IMR-90 (cell line): ENCODE measurements at regions not wholly inside any gene's neighbourhood (a gene's known extent, or its start where the extent isn't known, plus 50 kb on each side); places are given as distances from the start of the nearest gene placed in this dataset.

ENCODE experiments used
- ATAC-seq: fragments of 200-7000 bp; cut with Tn5 transposase; 2 replicates; pipeline ENCODE4 v1.9.1; 2020; ENCODE audit warnings: low read depth, mild to moderate bottlenecking, moderate library complexity
- BruUV-seq: library from RNA; stranded (reverse); fragments of 400-500 nt; replicated peaks from 2 replicates; lab custom pipeline; 2021; lab: Mats Ljungman, UMichigan
- CTCF ChIA-PET: fragments of 300-600 bp; formaldehyde crosslinking; extraction: SDS; loops from one replicate; lab custom pipeline; 2021; ENCODE audit warnings: antibody characterized with exemption; lab: Yijun Ruan, JAX
- POLR2A ChIA-PET: fragments of 300-600 bp; sonication (Branson Sonifier 250); formaldehyde crosslinking; loops from one replicate; lab custom pipeline; 2022; ENCODE audit warnings: antibody characterized with exemption; ENCODE audit not compliant: unreplicated experiment; lab: Charles Lee
- DNase-seq: peaks from one replicate; pipeline ENCODE4 v3.0.0; 2013
- H2AFZ ChIP-seq: replicated peaks from 2 replicates; pipeline ENCODE3; 2013; ENCODE audit warnings: low read length, mild to moderate bottlenecking; ENCODE audit not compliant: poor library complexity
- H2AK5ac ChIP-seq: 2 replicates; pipeline ENCODE4 v1.6.1; 2013; ENCODE audit warnings: low read depth, low read length, inconsistent platforms
- H2AK9ac ChIP-seq: replicated peaks from 2 replicates; pipeline ENCODE3; 2013; ENCODE audit warnings: mild to moderate bottlenecking, low read depth, low read length, moderate library complexity; ENCODE audit not compliant: poor library complexity
- H2BK120ac ChIP-seq: 2 replicates; pipeline ENCODE4 v1.6.1; 2013; ENCODE audit warnings: low read depth, low read length, inconsistent platforms
- H2BK15ac ChIP-seq: 3 replicates; pipeline ENCODE4 v1.6.1; 2013; ENCODE audit warnings: low read depth, low read length, inconsistent platforms
- H2BK20ac ChIP-seq: 2 replicates; pipeline ENCODE4 v1.6.1; 2013; ENCODE audit warnings: low read depth, mild to moderate bottlenecking, inconsistent platforms, low read length, moderate library complexity
- H2BK5ac ChIP-seq: 2 replicates; pipeline ENCODE4 v1.6.1; 2013; ENCODE audit warnings: mild to moderate bottlenecking, low read depth, low read length, inconsistent platforms; ENCODE audit not compliant: poor library complexity, severe bottlenecking
- H3K14ac ChIP-seq: replicated peaks from 2 replicates; pipeline ENCODE4 v1.6.1; 2013; ENCODE audit warnings: low read depth, low read length, inconsistent platforms
- H3K18ac ChIP-seq: 2 replicates; pipeline ENCODE4 v1.6.1; 2013; ENCODE audit warnings: low read depth, low read length, control low read depth
- H3K23ac ChIP-seq: 2 replicates; pipeline ENCODE4 v1.6.1; 2013; ENCODE audit warnings: low read depth, low read length, inconsistent platforms
- H3K27ac ChIP-seq: 2 replicates; pipeline ENCODE4 v1.5.1; 2013; ENCODE audit warnings: mild to moderate bottlenecking, control low read depth, low read length; ENCODE audit not compliant: insufficient read depth
- H3K27me3 ChIP-seq: 2 replicates; pipeline ENCODE4 v1.6.1; 2013; ENCODE audit warnings: low read length; ENCODE audit not compliant: control insufficient read depth, insufficient read depth
- H3K36me3 ChIP-seq: 2 replicates; pipeline ENCODE4 v1.6.1; 2013; ENCODE audit warnings: low read length, mixed read lengths; ENCODE audit not compliant: control insufficient read depth, insufficient read depth
- H3K4ac ChIP-seq: 2 replicates; pipeline ENCODE4 v1.6.1; 2013; ENCODE audit warnings: low read depth, low read length, inconsistent platforms
- H3K4me1 ChIP-seq: 2 replicates; pipeline ENCODE4 v1.6.1; 2013; ENCODE audit warnings: low read length, mixed read lengths; ENCODE audit not compliant: control insufficient read depth, insufficient read depth
- H3K4me2 ChIP-seq: 2 replicates; pipeline ENCODE4 v1.6.1; 2013; ENCODE audit warnings: low read depth, mild to moderate bottlenecking, control low read depth, low read length, moderate library complexity
- H3K4me3 ChIP-seq: 2 replicates; pipeline ENCODE4 v1.5.1; 2013; ENCODE audit warnings: low read depth, mild to moderate bottlenecking, control low read depth, low read length, moderate library complexity; ENCODE audit not compliant: insufficient read depth
- H3K56ac ChIP-seq: 2 replicates; pipeline ENCODE4 v1.6.1; 2013; ENCODE audit warnings: low read length, inconsistent platforms; ENCODE audit not compliant: insufficient read depth; ENCODE audit errors: extremely low read depth
- H3K79me1 ChIP-seq, 2 experiments: 2 replicates each; pipeline ENCODE4 v1.6.1; 2013; ENCODE audit warnings: low read length in 2 of 2, inconsistent platforms in 1 of 2, low read depth in 1 of 2
- H3K9ac ChIP-seq: 2 replicates; pipeline ENCODE4 v1.6.1; 2013; ENCODE audit warnings: low read depth, low read length, control low read depth
- H3K9me1 ChIP-seq: 2 replicates; pipeline ENCODE4 v1.6.1; 2013; ENCODE audit warnings: low read length, inconsistent platforms; ENCODE audit not compliant: insufficient read depth
- H3K9me3 ChIP-seq: 2 replicates; pipeline ENCODE4 v1.6.1; 2013; ENCODE audit warnings: low read length; ENCODE audit not compliant: control insufficient read depth, insufficient read depth
- H4K20me1 ChIP-seq: 2 replicates; pipeline ENCODE4 v1.6.1; 2013; ENCODE audit warnings: low read length, inconsistent platforms; ENCODE audit not compliant: insufficient read depth
- H4K5ac ChIP-seq: 2 replicates; pipeline ENCODE4 v1.6.1; 2013; ENCODE audit warnings: mild to moderate bottlenecking, low read depth, low read length, control low read depth
- H4K8ac ChIP-seq, 2 experiments: 2 replicates each; pipeline ENCODE4 v1.6.1; 2013; ENCODE audit warnings: low read depth in 2 of 2, low read length in 2 of 2, control low read depth in 1 of 2, inconsistent platforms in 1 of 2
- H4K91ac ChIP-seq: 2 replicates; pipeline ENCODE4 v1.6.1; 2013; ENCODE audit warnings: low read depth, low read length, inconsistent platforms; ENCODE audit not compliant: insufficient read depth
- CHD1 ChIP-seq: IDR thresholded peaks from 2 replicates; pipeline ENCODE4 v1.6.1; 2012; ENCODE audit warnings: low read depth, low read length, improper control_type of control experiment
- NFE2L2 ChIP-seq: fragments of 150-350 bp; IDR thresholded peaks from 2 replicates; pipeline ENCODE4 v1.6.1; 2016; ENCODE audit warnings: low read depth, mild to moderate bottlenecking, low read length
- SMC3 ChIP-seq: fragments of 150-350 bp; IDR thresholded peaks from 2 replicates; pipeline ENCODE4 v1.6.1; 2016; ENCODE audit warnings: low read depth, mild to moderate bottlenecking, antibody characterized with exemption, low read length, moderate library complexity
- WGBS, 2 experiments: methylation state at CpG; one replicate each; pipeline versions ENCODE4 v1.1.5 to v1.1.7; 2013; ENCODE audit warnings: missing lambda C conversion rate in 2 of 2; ENCODE audit not compliant: insufficient read length in 1 of 2; ENCODE audit errors: extremely low coverage in 2 of 2; 5-methylcytosine and 5-hydroxymethylcytosine counted together
- dilution Hi-C: fragments of 300-500 bp; cut with HindIII; formaldehyde crosslinking; loops from one replicate; pipeline ENCODE4 v1.14.3; 2018; ENCODE audit warnings: low sequenced_read_pairs; ENCODE audit not compliant: unreplicated experiment
- in situ Hi-C: fragments of 300-500 bp; cut with MboI; formaldehyde crosslinking; loops from 3 replicates; pipeline ENCODE4 v1.14.3; 2019; ENCODE audit warnings: low sequenced_read_pairs, inconsistent platforms, mixed read lengths
- intact Hi-C: fragments of 100-400 bp; cut with micrococcal nuclease; formaldehyde crosslinking; loops from 2 replicates; pipeline ENCODE4 v1.10.0; 2022

- intact Hi-C loops, result no loop called here
- H3K56ac ChIP-seq, result no peak overlapping the region
- no peak for DNase-seq
- no peak for ATAC-seq
- dilution Hi-C loops, result no loop called here
- H3K4me1 ChIP-seq, result no peaks in the 10 kb centered on the region; the same call in 1 of the 2 replicates
- H4K91ac ChIP-seq, result no peak overlapping the region
- no peak for TF ChIP-seq NFE2L2
- TF ChIP-seq SMC3, result no peak
- TF ChIP-seq CHD1, result no peak
- H2AK9ac ChIP-seq, result no peak overlapping the region
- H3K9me3 ChIP-seq, result no peaks in the 10 kb centered on the region
- H2AFZ ChIP-seq, result no peak overlapping the region
- in situ Hi-C loops, result no loop called here
- no peak overlapping the region for H2AK5ac ChIP-seq
- H3K4me2 ChIP-seq, result no peak overlapping the region
- ChIA-PET POLR2A (no interaction called here), CTCF (no interaction called here)
- WGBS, 2 experiments, result 71% methylated on average over 3 of the region's 14 CpGs; no CpG with 5 or more reads in 1 of the 2 experiments
- H2BK20ac ChIP-seq, result no peak overlapping the region
- no peak overlapping the region for H3K9ac ChIP-seq
- BruUV-seq, result no TSS peak
- no peak overlapping the region for H2BK15ac ChIP-seq
- no peak overlapping the region for H3K23ac ChIP-seq
- H2BK120ac ChIP-seq, result no peak overlapping the region
- no peaks in the 10 kb centered on the region for H4K20me1 ChIP-seq
- H4K8ac ChIP-seq, result no peak overlapping the region
- H3K79me1 ChIP-seq, result no peaks in the 10 kb centered on the region
- H3K18ac ChIP-seq, result no peak overlapping the region
- no peak overlapping the region for H2BK5ac ChIP-seq
- H3K9me1 ChIP-seq, result no peaks in the 10 kb centered on the region
- no peak overlapping the region for H4K5ac ChIP-seq
- peaks cover 30% of the 10 kb centered on the region for H3K27me3 ChIP-seq
- H3K14ac ChIP-seq, result no peak overlapping the region
- no peaks in the 10 kb centered on the region for H3K36me3 ChIP-seq
- no peak overlapping the region for H3K27ac ChIP-seq
- no peak overlapping the region for H3K4me3 ChIP-seq
- no peak overlapping the region for H3K4ac ChIP-seq
These were observed 320.3 kb upstream of the ZNF32 start for GRCh38 chr10:43968961-43969360.
